Activated T-cell treated with anti-CD3 and anti-CD28 coated beads, Interleukin-2, amount 50 U/mL, for 72 hours (primary cell): ENCODE measurements at regions not wholly inside any gene's neighbourhood (a gene's known extent, or its start where the extent isn't known, plus 50 kb on each side); places are given as distances from the start of the nearest gene placed in this dataset.

Experiments used
- ATAC-seq, 2 donors: fragments of 150-1000 bp; cut with Tn5 transposase; replicated peaks in 1 of 2; 2 replicates each; pipeline ENCODE4 v1.10.0; 2021; ENCODE audit warnings: moderate library complexity in 2 of 2, mild to moderate bottlenecking in 1 of 2
- DNase-seq, 2 donors: peaks; one replicate each; pipeline ENCODE4 v3.0.0; 2021 to 2022; ENCODE audit warnings: mixed read lengths in 1 of 2
- H3K27ac Mint-ChIP-seq: one replicate; pipeline ENCODE4 v1.8.0; 2022; ENCODE audit warnings: mild to moderate bottlenecking, moderate library complexity, mixed read lengths
- H3K27me3 Mint-ChIP-seq: one replicate; pipeline ENCODE4 v1.8.0; 2022; ENCODE audit warnings: low read depth, mixed read lengths
- H3K36me3 Mint-ChIP-seq, 2 donors: one replicate each; pipeline ENCODE4 v1.8.0; 2022; ENCODE audit warnings: mixed read lengths in 2 of 2, mild to moderate bottlenecking in 1 of 2; ENCODE audit not compliant: insufficient read depth in 2 of 2
- H3K4me1 Mint-ChIP-seq: one replicate; pipeline ENCODE4 v1.8.0; 2022; ENCODE audit warnings: low read depth, mixed read lengths
- H3K4me3 Mint-ChIP-seq, 2 donors: one replicate each; pipeline ENCODE4 v1.8.0; 2022; ENCODE audit warnings: mild to moderate bottlenecking in 2 of 2, mixed read lengths in 2 of 2, moderate library complexity in 2 of 2
- H3K9me3 Mint-ChIP-seq, 2 donors: one replicate each; pipeline ENCODE4 v1.8.0; 2022; ENCODE audit warnings: mixed read lengths in 2 of 2

DNA sequence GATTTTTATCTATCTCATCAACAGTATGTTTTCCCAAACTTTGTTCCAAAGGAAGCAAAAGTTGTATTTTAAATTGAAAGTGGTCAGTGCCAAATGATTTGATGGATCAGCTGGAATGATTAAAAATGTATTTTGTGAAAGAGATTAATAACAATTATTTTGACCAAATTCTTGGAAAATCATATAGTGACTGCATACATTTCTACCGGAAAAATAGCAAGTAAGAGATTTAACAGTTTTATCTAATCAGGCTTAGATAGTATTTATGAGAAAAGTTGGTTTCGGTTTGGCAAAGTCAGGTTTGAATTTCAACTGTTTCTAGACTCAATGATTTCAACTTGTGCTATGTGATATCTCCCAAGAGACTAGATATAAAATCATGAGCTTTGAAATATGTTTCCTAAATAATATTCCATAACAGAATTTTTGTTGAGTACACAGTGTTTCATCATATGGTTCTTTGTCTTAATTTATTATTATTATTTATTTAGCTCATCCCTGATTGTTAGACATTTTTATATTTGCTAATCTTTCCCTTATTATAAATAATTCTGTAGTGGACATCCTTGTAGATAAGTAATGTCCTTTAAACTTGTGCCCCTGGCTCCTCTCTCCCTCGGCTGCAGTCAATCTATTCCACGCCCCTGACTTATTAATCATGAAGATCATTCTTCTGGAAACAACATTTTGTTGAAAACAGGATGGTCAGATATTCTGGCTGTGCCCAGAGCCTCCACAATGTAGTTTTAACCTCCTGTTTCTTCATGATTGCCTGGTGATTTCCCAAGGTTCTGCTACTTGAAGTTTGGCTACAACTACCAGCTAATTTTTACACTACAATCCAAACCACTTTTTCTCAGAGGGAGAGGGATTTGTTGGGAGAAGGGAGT is 520.7 kb upstream of the TCF4 start:
- Mint-ChIP-seq H3K9me3 (peaks cover 12 to 14% of the 10 kb centered on the region in 2 donors), H3K27me3 (peaks cover 19% of the 10 kb centered on the region), H3K4me1 (peaks cover 26% of the 10 kb centered on the region)

DNA sequence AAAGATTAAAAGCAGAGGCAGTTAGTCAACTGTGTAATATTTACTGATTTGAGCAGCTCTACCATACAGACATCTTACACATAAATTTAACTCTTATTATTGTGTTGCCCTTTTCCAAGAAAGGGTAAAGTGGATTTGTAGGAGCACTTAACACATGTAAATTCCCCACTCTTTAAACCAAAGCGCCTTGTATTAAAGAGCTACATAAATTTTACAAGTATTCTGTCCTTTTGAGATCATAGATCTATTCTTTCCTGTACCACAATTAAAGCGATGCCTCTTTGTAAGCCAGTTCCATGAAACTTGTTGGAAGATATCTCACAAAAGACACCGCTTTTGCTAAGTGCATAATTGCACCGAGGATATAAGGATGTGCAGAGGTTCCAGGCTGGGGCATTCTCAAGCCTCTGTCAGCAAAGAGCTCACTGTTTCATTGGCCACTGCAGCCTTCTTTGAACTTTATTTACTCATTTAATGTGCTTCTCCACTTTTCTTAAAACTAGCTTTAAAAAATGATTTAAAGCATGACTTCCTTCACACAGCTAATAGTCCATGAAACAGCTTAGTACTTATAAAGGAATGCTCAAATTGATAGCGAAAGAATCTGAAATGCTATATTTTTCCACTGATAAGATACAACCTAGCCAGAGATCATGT is 520.0 kb upstream of the TCF4 start:
- ATAC-seq: no peak
- H3K4me3 Mint-ChIP-seq: no peak overlapping the region

More for the DNA sequence above, 520.7 kb upstream of the TCF4 start:
- H3K4me3 Mint-ChIP-seq: no peak overlapping the region
- peaks cover 0 to 7% of the 10 kb centered on the region in 2 donors for H3K36me3 Mint-ChIP-seq
- no peak overlapping the region for H3K27ac Mint-ChIP-seq
- DNase-seq: no peak
- no peak for ATAC-seq

DNA sequence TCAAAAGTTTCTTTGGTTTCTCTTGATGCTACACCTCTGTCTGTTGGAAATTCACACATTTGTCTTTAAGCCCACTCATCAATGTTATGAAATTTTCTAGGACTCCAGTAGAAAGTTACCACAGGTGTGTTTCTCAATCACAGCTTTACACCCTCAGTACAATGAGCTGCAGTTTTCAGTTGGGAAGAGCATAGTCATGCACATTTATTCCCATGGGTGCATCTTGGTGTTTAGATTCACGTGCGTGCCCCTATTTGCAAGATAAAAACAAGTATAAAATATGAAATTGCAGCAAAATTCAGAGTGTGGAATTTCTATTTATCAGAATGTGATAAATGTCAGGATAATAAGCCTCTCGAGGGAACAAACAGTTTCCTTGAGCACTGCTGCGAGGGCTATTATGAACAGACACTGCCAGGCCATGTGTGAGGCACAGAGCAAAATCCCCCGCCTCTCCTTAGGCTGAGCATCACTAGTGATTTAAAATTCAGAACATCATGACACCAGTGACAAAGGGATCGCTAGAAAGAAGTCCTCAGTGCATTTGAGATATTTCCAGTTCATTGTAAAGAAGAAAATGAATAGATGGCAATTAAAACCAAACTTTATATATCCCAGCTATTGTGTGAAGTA is 512.2 kb upstream of the TCF4 start:
- Mint-ChIP-seq H3K4me1 (no peaks in the 10 kb centered on the region), H3K27ac (no peak overlapping the region), H3K9me3 (peaks cover 5 to 8% of the 10 kb centered on the region in 2 donors), H3K27me3 (no peaks in the 10 kb centered on the region), H3K36me3 (peaks cover 0 to 4% of the 10 kb centered on the region in 2 donors), H3K4me3 (no peak overlapping the region)
- ATAC-seq (no peak), DNase-seq (no peak)

More for the DNA sequence above, 520.0 kb upstream of the TCF4 start:
- no peak for DNase-seq
- peaks cover 12 to 18% of the 10 kb centered on the region in 2 donors for H3K9me3 Mint-ChIP-seq
- H3K27ac Mint-ChIP-seq: no peak overlapping the region
- peaks cover 24% of the 10 kb centered on the region for H3K4me1 Mint-ChIP-seq
- H3K27me3 Mint-ChIP-seq: peaks cover 16% of the 10 kb centered on the region
- peaks cover 0 to 7% of the 10 kb centered on the region in 2 donors for H3K36me3 Mint-ChIP-seq

DNA sequence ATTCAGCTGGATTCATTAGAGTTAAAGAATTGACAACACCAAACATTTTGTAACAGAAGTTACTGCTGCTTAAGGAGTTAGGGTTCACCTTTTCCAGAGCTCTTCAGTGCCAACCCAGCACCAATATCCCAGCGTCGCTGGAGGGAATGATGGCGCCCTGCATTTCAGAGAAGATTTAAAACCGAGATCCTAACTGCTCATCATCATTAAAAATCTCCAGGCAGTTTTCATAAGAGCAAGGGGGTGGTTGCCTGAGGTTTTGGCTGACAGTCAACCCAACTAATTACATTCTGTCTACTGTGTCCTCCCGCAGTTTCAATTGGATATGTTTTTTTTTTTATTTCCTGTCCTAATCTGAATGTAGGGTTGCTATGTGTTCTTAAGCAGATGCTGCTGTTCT is 509.6 kb upstream of the TCF4 start:
- no peaks in the 10 kb centered on the region for H3K27me3 Mint-ChIP-seq
- peaks cover 4% of the 10 kb centered on the region in 2 donors for H3K9me3 Mint-ChIP-seq
- no peak for DNase-seq
- H3K36me3 Mint-ChIP-seq: no peaks in the 10 kb centered on the region
- ATAC-seq: no peak
- H3K4me1 Mint-ChIP-seq: no peaks in the 10 kb centered on the region
- no peak overlapping the region for H3K27ac Mint-ChIP-seq
- no peak overlapping the region for H3K4me3 Mint-ChIP-seq

DNA sequence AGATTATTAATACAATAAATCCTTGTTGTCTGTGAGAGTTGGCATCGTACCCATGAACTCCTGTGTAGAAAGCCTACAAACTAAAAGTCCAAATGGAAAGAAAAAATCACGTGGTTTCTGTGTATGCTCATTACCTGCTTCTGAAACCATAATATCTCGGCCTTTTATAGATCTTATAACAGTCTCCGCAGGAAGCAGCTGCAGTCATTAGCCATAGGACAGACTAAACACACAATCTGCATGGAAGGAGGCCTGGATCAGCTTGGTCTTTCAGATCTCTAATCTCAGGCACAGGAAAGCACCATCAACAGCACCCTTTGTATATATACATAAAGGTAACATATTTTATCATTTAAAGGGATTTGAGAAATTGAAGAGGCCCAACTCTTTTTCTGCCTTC is 508.9 kb upstream of the TCF4 start:
- Mint-ChIP-seq H3K36me3 (no peaks in the 10 kb centered on the region), H3K4me1 (no peaks in the 10 kb centered on the region)

DNA sequence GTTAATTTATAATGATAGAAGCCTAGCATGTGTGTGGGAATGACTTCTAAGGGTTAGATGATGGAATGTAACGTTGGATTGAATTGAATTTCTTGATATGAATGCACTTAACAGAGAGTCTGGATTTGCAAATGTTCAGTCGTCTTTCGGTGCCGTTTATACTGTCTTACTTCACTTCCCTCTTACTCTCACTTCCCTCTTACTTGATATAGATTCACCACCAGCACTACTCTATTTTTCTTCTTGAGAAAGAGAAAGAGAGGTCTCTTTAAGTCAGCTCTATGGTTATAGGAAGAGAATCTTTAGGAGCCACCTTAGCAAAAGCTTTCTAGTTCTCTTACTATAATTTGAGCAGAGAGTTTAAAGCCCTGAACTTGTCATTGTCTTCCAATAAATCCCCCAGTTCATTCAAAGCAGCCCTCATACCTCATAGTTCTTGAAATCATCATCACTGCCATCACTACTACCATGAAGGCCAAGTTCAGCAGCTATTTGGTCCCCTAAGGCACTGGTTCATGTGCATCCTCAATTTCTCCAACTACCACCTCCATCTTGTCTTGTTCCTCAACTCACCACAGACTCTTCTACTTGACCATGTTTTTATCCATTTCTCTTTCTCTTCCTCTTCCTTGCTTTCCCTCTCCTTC is 501.7 kb upstream of the TCF4 start:
- ATAC-seq (no peak), DNase-seq (no peak)
- Mint-ChIP-seq H3K4me3 (no peak overlapping the region), H3K4me1 (no peaks in the 10 kb centered on the region), H3K27me3 (no peaks in the 10 kb centered on the region), H3K27ac (no peak overlapping the region), H3K9me3 (peaks cover 7% of the 10 kb centered on the region in 2 donors), H3K36me3 (no peaks in the 10 kb centered on the region)

More for the DNA sequence above, 508.9 kb upstream of the TCF4 start:
- no peak for ATAC-seq
- Mint-ChIP-seq H3K27ac (no peak overlapping the region), H3K9me3 (peaks cover 4% of the 10 kb centered on the region in 2 donors), H3K4me3 (no peak overlapping the region), H3K27me3 (no peaks in the 10 kb centered on the region)
- DNase-seq: no peak

DNA sequence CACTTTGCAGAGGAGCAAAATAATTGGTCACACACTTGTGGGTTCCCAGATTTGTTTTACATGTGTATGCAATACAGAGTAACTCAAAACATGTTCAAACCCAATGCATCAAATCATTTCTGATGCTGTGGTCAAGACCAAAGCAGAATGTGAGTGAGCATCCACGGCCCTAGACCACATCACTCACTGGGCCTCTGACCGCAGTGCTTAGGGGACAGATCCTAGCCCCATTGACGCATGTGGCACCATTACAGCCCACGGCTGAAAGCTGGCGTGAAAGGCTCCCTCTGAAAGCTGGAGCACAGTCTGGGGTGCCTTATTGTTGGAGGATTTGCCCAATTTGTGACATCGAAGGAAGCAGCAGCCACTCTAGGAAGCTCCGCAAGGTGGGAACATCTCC is 498.8 kb upstream of the TCF4 start:
- H3K4me3 Mint-ChIP-seq: no peak overlapping the region
- no peaks in the 10 kb centered on the region for H3K36me3 Mint-ChIP-seq
- H3K4me1 Mint-ChIP-seq: no peaks in the 10 kb centered on the region
- H3K9me3 Mint-ChIP-seq: peaks cover 3 to 5% of the 10 kb centered on the region in 2 donors
- H3K27ac Mint-ChIP-seq: no peak overlapping the region
- DNase-seq (no peak), ATAC-seq (no peak)
- H3K27me3 Mint-ChIP-seq: no peaks in the 10 kb centered on the region

DNA sequence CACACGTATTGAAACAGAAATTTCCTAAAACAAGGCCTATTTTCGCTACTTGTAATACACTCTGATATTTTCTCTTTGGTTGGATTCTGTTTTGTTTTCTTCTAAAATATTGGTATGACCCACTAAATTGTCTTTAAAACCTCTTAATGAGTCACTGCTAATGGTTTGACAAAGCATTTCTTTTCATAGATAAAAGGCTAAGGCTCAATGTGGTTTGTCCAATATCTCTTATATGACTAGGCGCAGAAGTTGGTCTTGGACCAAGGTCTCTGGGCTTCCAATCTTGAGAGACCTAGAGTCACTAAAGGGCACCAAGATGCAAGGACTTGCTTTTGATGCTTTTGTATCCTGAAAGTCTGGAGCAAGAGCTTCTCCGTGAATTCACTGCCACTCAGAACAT is 498.2 kb upstream of the TCF4 start:
- Mint-ChIP-seq H3K27me3 (no peaks in the 10 kb centered on the region), H3K4me1 (no peaks in the 10 kb centered on the region), H3K9me3 (peaks cover 3 to 5% of the 10 kb centered on the region in 2 donors), H3K4me3 (no peak overlapping the region), H3K36me3 (no peaks in the 10 kb centered on the region), H3K27ac (no peak overlapping the region)
- no peak for ATAC-seq
- no peak for DNase-seq

DNA sequence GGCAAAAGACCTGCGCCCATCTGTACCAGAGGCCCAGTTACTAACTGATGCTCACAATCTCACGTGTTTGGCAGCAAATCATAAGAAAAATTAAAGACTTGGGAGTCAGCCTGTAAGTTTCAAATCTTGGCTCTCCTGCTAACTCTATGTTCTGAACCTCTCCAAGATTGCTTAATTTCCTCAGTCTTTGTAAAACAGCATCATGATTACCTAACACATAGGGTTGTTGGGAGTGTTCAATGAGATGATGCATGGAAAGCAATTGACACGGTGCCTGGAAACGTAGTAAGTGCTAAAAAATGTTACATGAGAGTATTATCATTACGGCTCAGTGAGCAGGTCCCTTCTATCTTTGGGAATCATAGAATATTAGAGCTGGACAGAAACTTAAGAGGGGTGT is 497.6 kb upstream of the TCF4 start:
- no peaks in the 10 kb centered on the region for H3K36me3 Mint-ChIP-seq
- H3K4me3 Mint-ChIP-seq: no peak overlapping the region
- no peaks in the 10 kb centered on the region for H3K27me3 Mint-ChIP-seq
- ATAC-seq (no peak), DNase-seq (no peak)
- H3K27ac Mint-ChIP-seq: no peak overlapping the region
- peaks cover 5% of the 10 kb centered on the region in 2 donors for H3K9me3 Mint-ChIP-seq
- no peaks in the 10 kb centered on the region for H3K4me1 Mint-ChIP-seq

DNA sequence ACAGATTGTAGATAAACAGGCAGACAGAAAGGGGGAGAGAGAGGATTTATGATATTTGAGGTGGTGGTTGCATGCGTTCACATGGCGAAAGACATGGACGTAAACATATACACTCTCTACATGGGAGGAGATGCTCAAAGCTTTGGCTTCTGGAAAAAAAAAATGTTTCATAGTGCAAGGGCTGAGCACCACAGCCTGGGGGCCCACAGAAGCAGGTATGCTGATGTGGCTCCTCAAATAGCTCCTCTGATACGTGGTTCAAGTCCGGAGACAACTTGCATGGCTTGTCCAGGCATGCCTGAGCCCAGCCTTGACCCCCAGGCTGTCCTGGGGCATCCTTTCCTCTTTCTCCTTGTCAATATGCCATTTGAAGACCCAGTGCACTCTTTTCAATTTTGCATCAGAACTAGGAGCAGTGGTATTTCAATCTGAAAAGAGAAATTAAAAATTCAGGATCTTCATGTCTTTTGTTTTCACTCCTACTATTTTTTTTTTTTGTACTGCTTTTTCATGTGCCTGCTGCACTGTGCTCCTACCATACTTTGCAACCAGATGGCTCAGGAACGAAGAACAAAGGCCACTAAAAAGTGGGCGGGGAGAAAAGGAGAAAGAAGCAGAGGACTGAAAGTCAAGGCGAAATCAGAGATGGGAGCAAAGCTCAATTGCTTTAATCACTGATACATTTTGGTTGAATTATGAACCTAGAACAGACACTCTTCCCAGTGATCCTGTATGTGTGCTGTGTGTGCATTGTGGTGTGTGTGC is 495.7 kb upstream of the TCF4 start:
- peaks cover 3 to 4% of the 10 kb centered on the region in 2 donors for H3K9me3 Mint-ChIP-seq
- no peak overlapping the region for H3K4me3 Mint-ChIP-seq
- no peaks in the 10 kb centered on the region for H3K27me3 Mint-ChIP-seq
- no peak for DNase-seq
- no peak overlapping the region for H3K27ac Mint-ChIP-seq
- no peak for ATAC-seq
- no peaks in the 10 kb centered on the region for H3K36me3 Mint-ChIP-seq
- no peaks in the 10 kb centered on the region for H3K4me1 Mint-ChIP-seq

DNA sequence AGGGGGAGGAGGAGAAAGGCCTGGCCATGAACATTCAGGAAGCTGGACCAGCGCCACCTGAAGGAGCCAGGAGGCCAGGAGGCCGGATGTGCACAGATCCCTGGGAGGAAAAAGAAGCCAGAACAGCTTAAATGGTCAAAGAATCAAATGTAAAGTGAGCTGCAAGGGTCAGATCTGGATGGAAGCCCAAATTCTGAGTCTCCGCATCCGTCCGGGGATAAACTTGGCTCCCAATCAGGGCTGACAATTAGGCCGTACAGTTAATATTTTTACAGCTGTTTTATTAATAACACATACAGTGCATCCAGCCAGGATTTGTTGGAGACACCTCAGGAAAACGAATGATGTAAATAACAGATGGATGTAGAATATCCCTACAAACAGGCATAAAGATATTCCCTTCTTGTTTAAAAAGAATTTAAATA is 495.1 kb upstream of the TCF4 start:
- Mint-ChIP-seq H3K9me3 (peaks cover 3 to 4% of the 10 kb centered on the region in 2 donors), H3K4me1 (no peaks in the 10 kb centered on the region), H3K36me3 (no peaks in the 10 kb centered on the region), H3K27ac (no peak overlapping the region), H3K27me3 (no peaks in the 10 kb centered on the region), H3K4me3 (no peak overlapping the region)
- ATAC-seq (no peak), DNase-seq (no peak)

GRCh38 chr18:56076723-56077122 is 488.7 kb upstream of the TCF4 start:
- DNase-seq (no peak), ATAC-seq (no peak)
- no peak overlapping the region for H3K27ac Mint-ChIP-seq
- no peaks in the 10 kb centered on the region for H3K4me1 Mint-ChIP-seq
- H3K9me3 Mint-ChIP-seq: peaks cover 6 to 8% of the 10 kb centered on the region in 2 donors
- H3K27me3 Mint-ChIP-seq: no peaks in the 10 kb centered on the region
- no peaks in the 10 kb centered on the region for H3K36me3 Mint-ChIP-seq
- no peak overlapping the region for H3K4me3 Mint-ChIP-seq
